K562 (cell line): ENCODE measurements at regions not wholly inside any gene's neighbourhood (a gene's known extent, or its start where the extent isn't known, plus 50 kb on each side); places are given as distances from the start of the nearest gene placed in this dataset.

ENCODE experiments used
- ATAC-seq: fragments of 200-7000 bp; cut with Tn5 transposase; 3 replicates; pipeline ENCODE4 v1.9.1; 2020; ENCODE audit warnings: moderate library complexity
- BruUV-seq: library from RNA; stranded (reverse); fragments of 400-500 nt; replicated peaks from 2 replicates; lab custom pipeline; 2021; lab: Mats Ljungman, UMichigan
- CTCF ChIA-PET: fragments of 300-600 bp; formaldehyde crosslinking; extraction: SDS; loops from one replicate; lab custom pipeline; 2021; ENCODE audit warnings: low intra/inter-chr PET ratio; lab: Yijun Ruan, JAX
- POLR2A ChIA-PET: fragments of 300-600, 350-650 bp; sonication (Branson Sonifier 250); formaldehyde crosslinking; extraction: SDS; loops from one replicate; lab custom pipeline; 2021; ENCODE audit warnings: antibody characterized with exemption, inconsistent platforms; lab: Yijun Ruan, JAX
- DNase-seq, 4 experiments: peaks; one replicate each; pipeline versions ENCODE4 v3.0.0 to v3.0.0-alpha.2; 2011 to 2018; ENCODE audit warnings: low spot score in 3 of 4, mixed read lengths in 3 of 4; ENCODE audit errors: extremely low read depth in 1 of 4
- FAIRE-seq: peaks from 2 replicates; lab custom pipeline; 2011; peaks lifted over from hg19 to GRCh38; lab: Jason Lieb, UNC
- H2AFZ ChIP-seq: 2 replicates; pipeline ENCODE4 v1.6.0; 2011; ENCODE audit warnings: low read depth, low read length, control low read depth, inconsistent platforms
- H3K27ac ChIP-seq: fragments of 200-600 bp; 3 replicates; pipeline ENCODE4 v1.8.0; 2011; ENCODE audit warnings: low read depth, mild to moderate bottlenecking, control low read depth, inconsistent platforms, low read length, moderate library complexity, mixed read lengths; ENCODE audit errors: extremely low read depth
- H3K27me3 ChIP-seq, 2 experiments: fragments of 300-600 bp in 1 of 2; 2 replicates in 1 of 2; 3 replicates in 1 of 2; pipeline versions ENCODE4 v1.6.0 to v1.8.0; 2011; ENCODE audit warnings: inconsistent platforms in 2 of 2, low read length in 2 of 2, mild to moderate bottlenecking in 1 of 2, mixed read lengths in 1 of 2, moderate library complexity in 1 of 2; ENCODE audit not compliant: control insufficient read depth in 2 of 2, insufficient read depth in 2 of 2
- H3K36me3 ChIP-seq: fragments of 300-600 bp; 3 replicates; pipeline ENCODE4 v1.8.0; 2011; ENCODE audit warnings: mild to moderate bottlenecking, low read length, inconsistent platforms; ENCODE audit not compliant: control insufficient read depth, insufficient read depth
- H3K4me1 ChIP-seq, 2 experiments: fragments of 200-600 bp in 1 of 2; replicated peaks in 1 of 2; 2 replicates in 1 of 2; 3 replicates in 1 of 2; pipeline versions ENCODE4 v1.5.1 to v1.8.0; 2011; ENCODE audit warnings: inconsistent platforms in 2 of 2, low read length in 2 of 2, mild to moderate bottlenecking in 1 of 2, mixed read lengths in 1 of 2, moderate library complexity in 1 of 2; ENCODE audit not compliant: control insufficient read depth in 2 of 2, insufficient read depth in 2 of 2
- H3K4me2 ChIP-seq: 2 replicates; pipeline ENCODE4 v1.6.1; 2011; ENCODE audit warnings: low read length, control low read depth, inconsistent platforms, mixed read lengths; ENCODE audit not compliant: insufficient read depth
- H3K4me3 ChIP-seq: fragments of 200-600 bp; sonication (generic), shearing (Covaris generic); 2 replicates; pipeline ENCODE4 v1.5.1; 2016; ENCODE audit warnings: control low read depth, inconsistent platforms
- H3K79me2 ChIP-seq: fragments of 200-600 bp; 3 replicates; pipeline ENCODE4 v1.8.0; 2011; ENCODE audit warnings: low read length, inconsistent platforms; ENCODE audit not compliant: control insufficient read depth, insufficient read depth
- H3K9ac ChIP-seq, 2 experiments: 2 replicates each; pipeline versions ENCODE4 v1.6.0 to v1.6.1; 2011; ENCODE audit warnings: low read depth in 2 of 2, low read length in 2 of 2, control low read depth in 1 of 2, inconsistent platforms in 1 of 2, mild to moderate bottlenecking in 1 of 2, mixed read lengths in 1 of 2; ENCODE audit not compliant: insufficient read depth in 1 of 2
- H3K9me1 ChIP-seq: one replicate; pipeline ENCODE4 v1.6.0; 2011; ENCODE audit warnings: inconsistent platforms, mild to moderate bottlenecking, low read length, moderate library complexity; ENCODE audit not compliant: control insufficient read depth, insufficient read depth
- H3K9me3 ChIP-seq: replicated peaks from 2 replicates; pipeline ENCODE4 v1.5.1; 2011; ENCODE audit warnings: low read depth, low read length, inconsistent platforms; ENCODE audit not compliant: control insufficient read depth, insufficient read depth
- H4K20me1 ChIP-seq: replicated peaks from 2 replicates; pipeline ENCODE4 v1.6.1; 2011; ENCODE audit warnings: low read length, inconsistent platforms, mixed read lengths; ENCODE audit not compliant: control insufficient read depth, insufficient read depth
- ASH1L ChIP-seq: fragments of 450-650 bp; IDR thresholded peaks from 2 replicates; pipeline ENCODE4 v1.6.1; 2018; ENCODE audit warnings: borderline replicate concordance, mild to moderate bottlenecking, low read depth; ENCODE audit not compliant: partially characterized antibody
- CTCF ChIP-seq, 3 experiments: IDR thresholded peaks in 2 of 3; conservative IDR thresholded peaks in 1 of 3; 2 replicates each; pipeline ENCODE4 v1.5.1; 2011 to 2012; ENCODE audit warnings: low read length in 3 of 3, mild to moderate bottlenecking in 3 of 3, control low read depth in 2 of 3, improper control_type of control experiment in 1 of 3, inconsistent platforms in 1 of 3, low read depth in 1 of 3, mixed read lengths in 1 of 3, moderate library complexity in 1 of 3; ENCODE audit not compliant: insufficient read depth in 2 of 3
- EWSR1 ChIP-seq: fragments of 450-650 bp; IDR thresholded peaks from 2 replicates; pipeline ENCODE4 v1.6.1; 2018; ENCODE audit warnings: borderline replicate concordance, mild to moderate bottlenecking, low read depth, moderate library complexity; ENCODE audit not compliant: partially characterized antibody
- GTF2B ChIP-seq: IDR thresholded peaks from 2 replicates; pipeline ENCODE4 v1.6.1; 2011; ENCODE audit not compliant: insufficient read length; ENCODE audit errors: extremely low read depth
- SAP30 ChIP-seq: fragments of 200-600 bp; sonication (generic); IDR thresholded peaks from 2 replicates; pipeline ENCODE4 v1.6.1; 2012; ENCODE audit warnings: borderline replicate concordance, low read depth, mild to moderate bottlenecking, moderate library complexity, low read length, control low read depth, inconsistent platforms; ENCODE audit not compliant: insufficient read depth, poor library complexity, severe bottlenecking
- TAF1 ChIP-seq: IDR thresholded peaks from 2 replicates; pipeline ENCODE4 v1.6.1; 2011; ENCODE audit warnings: mild to moderate bottlenecking, low read length, moderate library complexity; ENCODE audit not compliant: insufficient read depth, control insufficient read depth, severe bottlenecking; ENCODE audit errors: extremely low read depth
- TAF15 ChIP-seq: fragments of 200-400 bp; formaldehyde crosslinking; IDR thresholded peaks from 2 replicates; pipeline ENCODE4 v1.6.1; 2017; ENCODE audit warnings: mild to moderate bottlenecking, low read depth, low read length, moderate library complexity
- TAF9B ChIP-seq: fragments of 450-650 bp; IDR thresholded peaks from 2 replicates; pipeline ENCODE4 v1.6.1; 2018; ENCODE audit warnings: mild to moderate bottlenecking; ENCODE audit not compliant: partially characterized antibody
- TCF7 ChIP-seq: sonication (generic); IDR thresholded peaks from 2 replicates; pipeline ENCODE4 v1.6.1; 2016; ENCODE audit warnings: antibody characterized with exemption, borderline replicate concordance
- THRA ChIP-seq: fragments of 450-650 bp; IDR thresholded peaks from 2 replicates; pipeline ENCODE4 v1.6.1; 2017; ENCODE audit warnings: mild to moderate bottlenecking, moderate library complexity
- ZBTB34 ChIP-seq: fragments of 250-450 bp; sonication (Bioruptor Pico); IDR thresholded peaks from 2 replicates; pipeline ENCODE4 v1.8.0; 2021; ENCODE audit warnings: mild to moderate bottlenecking, moderate library complexity
- ZNF445 ChIP-seq: fragments of 250-450 bp; sonication (Bioruptor Pico); IDR thresholded peaks from 2 replicates; pipeline ENCODE4 v1.4.0; 2020; ENCODE audit warnings: low read depth, mild to moderate bottlenecking, moderate library complexity
- ZNF518B ChIP-seq: fragments of 250-450 bp; sonication (Bioruptor Pico); IDR thresholded peaks from 2 replicates; pipeline ENCODE4 v1.5.0; 2021; ENCODE audit warnings: mild to moderate bottlenecking, moderate library complexity
- in situ Hi-C: fragments of 300-500 bp; cut with MboI; formaldehyde crosslinking; loops from 4 replicates; pipeline ENCODE4 v1.15.0; 2018; ENCODE audit warnings: inconsistent platforms, mixed read lengths
- intact Hi-C: fragments of 100-400 bp; cut with micrococcal nuclease; formaldehyde crosslinking; loops from 2 replicates; pipeline ENCODE4 v1.14.2; 2022

GRCh38 chr4:45102716-45103115 lies 376.4 kb upstream of the GNPDA2 start:
- BruUV-seq: no TSS peak
- CTCF ChIA-PET: no interaction called here
- TF ChIP-seq ZNF445 (CRISPR knock-in tag) (no peak), TAF15 (no peak), THRA (no peak), TCF7 (no peak), ZNF518B (CRISPR knock-in tag) (no peak), ASH1L (no peak), ZBTB34 (CRISPR knock-in tag) (no peak), TAF9B (no peak), GTF2B (no peak), CTCF (IDR thresholded peaks at IDR 0.05 in 2 of 3, conservative IDR thresholded peaks at IDR 0.05 in 1 of 3; ENCODE audit: insufficient read depth in 2 of 3, low read depth in 1 of 3, low read length in 3 of 3) (no peak), TAF1 (no peak), SAP30 (no peak), EWSR1 (no peak)

More at GRCh38 chr4:45102716-45103115, 376.4 kb upstream of the GNPDA2 start:
- Histone ChIP-seq H4K20me1 (no peaks in the 10 kb centered on the region), H3K36me3 (no peaks in the 10 kb centered on the region), H3K4me1 (no peaks in the 10 kb centered on the region), H3K27ac (no peak overlapping the region), H3K79me2 (no peaks in the 10 kb centered on the region), H3K27me3 (no peaks in the 10 kb centered on the region), H3K4me2 (no peak overlapping the region), H3K9me3 (no peaks in the 10 kb centered on the region), H2AFZ (no peak overlapping the region), H3K9ac (no peak overlapping the region), H3K4me3 (no peak overlapping the region), H3K9me1 (no peaks in the 10 kb centered on the region)
- no peak for FAIRE-seq
- intact Hi-C loops: no loop called here
- DNase-seq: no peak
- no peak for ATAC-seq
- POLR2A ChIA-PET: no interaction called here
- in situ Hi-C loops: no loop called here
